Brain microvascular endothelial cell (primary cell): ENCODE measurements at regions not wholly inside any gene's neighbourhood (a gene's known extent, or its start where the extent isn't known, plus 50 kb on each side); places are given as distances from the start of the nearest gene placed in this dataset.
"Not testable (repeated sequence)": the region's sequence is repeated elsewhere in the genome, so short reads cannot be mapped to it uniquely, and the experiment has no call there.

Source experiments
- DNase-seq: peaks from one replicate; pipeline ENCODE4 v3.0.0-alpha.2; 2020
- H3K27ac ChIP-seq: fragments of 250-450 bp; sonication (Bioruptor Pico); 2 replicates; pipeline ENCODE4 v1.5.1; 2020; ENCODE audit warnings: mild to moderate bottlenecking, moderate library complexity
- H3K27me3 ChIP-seq: fragments of 250-450 bp; sonication (Bioruptor Pico); replicated peaks from 2 replicates; pipeline ENCODE4 v1.5.1; 2020; ENCODE audit warnings: mild to moderate bottlenecking
- H3K36me3 ChIP-seq: fragments of 250-450 bp; sonication (Bioruptor Pico); replicated peaks from 2 replicates; pipeline ENCODE4 v1.5.1; 2020; ENCODE audit warnings: mild to moderate bottlenecking
- H3K4me3 ChIP-seq: 2 replicates; pipeline ENCODE4 v1.5.1; 2011; ENCODE audit warnings: low read depth, mild to moderate bottlenecking, control low read depth, low read length, moderate library complexity
- CTCF ChIP-seq: IDR thresholded peaks from 2 replicates; pipeline ENCODE4 v1.5.1; 2011; ENCODE audit warnings: low read depth, mild to moderate bottlenecking, moderate library complexity, low read length, control low read depth, inconsistent platforms; ENCODE audit errors: missing control alignments
- in situ Hi-C: cut with HindIII; loops from 2 replicates; pipeline ENCODE4 v1.10.0; 2017; ENCODE audit warnings: low sequenced_read_pairs, low pct_ligation_motif_present

GRCh38 chr18:76042511-76042910, 452.5 kb downstream of the ZNF516 start:
- Histone ChIP-seq H3K36me3 (no peaks in the 10 kb centered on the region), H3K27ac (no peak overlapping the region), H3K4me3 (no peak overlapping the region), H3K27me3 (no peaks in the 10 kb centered on the region)
- TF ChIP-seq CTCF, result no peak
- in situ Hi-C loops, result no loop called here
- no peak for DNase-seq

- Histone ChIP-seq H3K27me3 (no peaks in the 10 kb centered on the region), H3K4me3 (no peak overlapping the region), H3K27ac (no peak overlapping the region), H3K36me3 (no peaks in the 10 kb centered on the region)
- in situ Hi-C loops, result no loop called here
- DNase-seq, result no peak
- TF ChIP-seq CTCF, result no peak
Measured at GRCh38 chr18:76018210-76018609, 476.8 kb downstream of the ZNF516 start.

- no peak overlapping the region for H3K4me3 ChIP-seq
- no peaks in the 10 kb centered on the region for H3K27me3 ChIP-seq
- in situ Hi-C loops, result no loop called here
- no peak for TF ChIP-seq CTCF
- no peak for DNase-seq
- H3K27ac ChIP-seq, result no peak overlapping the region
- H3K36me3 ChIP-seq, result no peaks in the 10 kb centered on the region
Measured at GRCh38 chr18:76013057-76013456, 482.0 kb downstream of the ZNF516 start.

- TF ChIP-seq CTCF, result no peak
- Histone ChIP-seq H3K27me3 (no peaks in the 10 kb centered on the region), H3K27ac (no peak overlapping the region), H3K36me3 (no peaks in the 10 kb centered on the region), H3K4me3 (no peak overlapping the region)
- no peak for DNase-seq
- in situ Hi-C loops, result no loop called here
Measured at GRCh38 chr18:76005632-76006208, 489.3 kb downstream of the ZNF516 start.

- H3K4me3 ChIP-seq, H3K27me3 ChIP-seq, H3K27ac ChIP-seq, in situ Hi-C loops, DNase-seq, H3K36me3 ChIP-seq: not testable (repeated sequence)
Measured at GRCh38 chr18:75987913-75988312, 507.1 kb downstream of the ZNF516 start.

GRCh38 chr18:75984853-75985252, 510.2 kb downstream of the ZNF516 start:
- DNase-seq, result no peak
- no peak for TF ChIP-seq CTCF
- Histone ChIP-seq H3K27me3 (no peaks in the 10 kb centered on the region), H3K36me3 (no peaks in the 10 kb centered on the region), H3K4me3 (no peak overlapping the region), H3K27ac (no peak overlapping the region)
- in situ Hi-C loops, result no loop called here
